Ishikawa (cell line): ENCODE measurements at regions not wholly inside any gene's neighbourhood (a gene's known extent, or its start where the extent isn't known, plus 50 kb on each side); places are given as distances from the start of the nearest gene placed in this dataset.

ENCODE experiments used
- MAX ChIP-seq: IDR thresholded peaks from 2 replicates; pipeline ENCODE4 v1.6.1; 2012
- TF ChIP-seq, protein P1 (sequence below): IDR thresholded peaks from 2 replicates; pipeline ENCODE4 v1.6.1; 2012; ENCODE audit warnings: low read depth, mild to moderate bottlenecking

DNA sequence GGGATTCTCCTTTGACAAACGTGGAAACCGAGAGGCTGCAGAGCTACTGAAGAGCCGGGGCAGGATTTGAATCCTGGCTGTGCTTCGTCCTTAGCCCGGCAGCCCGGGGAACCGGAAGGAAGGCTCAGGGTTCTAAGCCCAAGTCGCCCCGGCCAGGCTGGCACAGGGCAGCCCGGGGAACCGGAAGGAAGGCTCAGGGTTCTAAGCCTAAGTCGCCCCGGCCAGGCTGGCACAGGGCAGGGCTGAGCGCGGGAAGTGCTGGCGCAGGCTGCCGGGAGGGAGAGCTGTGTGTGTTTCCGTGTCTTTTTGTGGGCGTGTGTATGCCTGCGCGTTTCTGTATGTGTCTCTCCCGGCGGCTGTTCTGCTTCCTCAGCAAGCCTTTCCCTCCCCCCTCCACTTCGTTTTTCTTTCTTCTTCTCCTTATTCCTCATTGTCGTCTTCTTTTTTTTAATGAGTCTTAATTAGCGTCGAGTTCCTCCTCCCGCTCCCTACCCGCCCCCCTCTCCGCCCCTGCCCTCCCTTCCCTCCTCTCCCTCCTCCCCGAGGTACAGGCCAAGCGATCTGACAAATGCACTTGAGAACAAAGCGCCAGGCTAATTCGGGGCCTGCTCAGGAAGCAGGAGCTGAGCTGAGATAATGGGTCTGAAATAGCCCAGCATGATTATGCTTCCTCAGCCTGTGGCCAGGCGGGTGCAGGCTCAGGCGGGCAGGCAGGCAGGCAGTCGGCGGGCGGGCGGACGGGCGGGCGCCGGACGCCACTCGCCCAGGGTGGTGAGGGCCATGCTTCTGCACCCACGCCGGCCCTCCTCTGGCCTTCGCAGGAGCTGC lies 65.9 kb downstream of the EFNB1 start:
- TF ChIP-seq MAX, result no peak
- TF ChIP-seq, protein P1, sequence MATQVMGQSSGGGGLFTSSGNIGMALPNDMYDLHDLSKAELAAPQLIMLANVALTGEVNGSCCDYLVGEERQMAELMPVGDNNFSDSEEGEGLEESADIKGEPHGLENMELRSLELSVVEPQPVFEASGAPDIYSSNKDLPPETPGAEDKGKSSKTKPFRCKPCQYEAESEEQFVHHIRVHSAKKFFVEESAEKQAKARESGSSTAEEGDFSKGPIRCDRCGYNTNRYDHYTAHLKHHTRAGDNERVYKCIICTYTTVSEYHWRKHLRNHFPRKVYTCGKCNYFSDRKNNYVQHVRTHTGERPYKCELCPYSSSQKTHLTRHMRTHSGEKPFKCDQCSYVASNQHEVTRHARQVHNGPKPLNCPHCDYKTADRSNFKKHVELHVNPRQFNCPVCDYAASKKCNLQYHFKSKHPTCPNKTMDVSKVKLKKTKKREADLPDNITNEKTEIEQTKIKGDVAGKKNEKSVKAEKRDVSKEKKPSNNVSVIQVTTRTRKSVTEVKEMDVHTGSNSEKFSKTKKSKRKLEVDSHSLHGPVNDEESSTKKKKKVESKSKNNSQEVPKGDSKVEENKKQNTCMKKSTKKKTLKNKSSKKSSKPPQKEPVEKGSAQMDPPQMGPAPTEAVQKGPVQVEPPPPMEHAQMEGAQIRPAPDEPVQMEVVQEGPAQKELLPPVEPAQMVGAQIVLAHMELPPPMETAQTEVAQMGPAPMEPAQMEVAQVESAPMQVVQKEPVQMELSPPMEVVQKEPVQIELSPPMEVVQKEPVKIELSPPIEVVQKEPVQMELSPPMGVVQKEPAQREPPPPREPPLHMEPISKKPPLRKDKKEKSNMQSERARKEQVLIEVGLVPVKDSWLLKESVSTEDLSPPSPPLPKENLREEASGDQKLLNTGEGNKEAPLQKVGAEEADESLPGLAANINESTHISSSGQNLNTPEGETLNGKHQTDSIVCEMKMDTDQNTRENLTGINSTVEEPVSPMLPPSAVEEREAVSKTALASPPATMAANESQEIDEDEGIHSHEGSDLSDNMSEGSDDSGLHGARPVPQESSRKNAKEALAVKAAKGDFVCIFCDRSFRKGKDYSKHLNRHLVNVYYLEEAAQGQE, result no peak
